HEK293T (cell line): ENCODE measurements at regions not wholly inside any gene's neighbourhood (a gene's known extent, or its start where the extent isn't known, plus 50 kb on each side); places are given as distances from the start of the nearest gene placed in this dataset.

ENCODE experiments used
- CTCF ChIA-PET: fragments of 350-600 bp; formaldehyde crosslinking; extraction: SDS; loops from one replicate; lab custom pipeline; 2021; ENCODE audit warnings: antibody characterized with exemption, inconsistent platforms; lab: Yijun Ruan, JAX
- POLR2A ChIA-PET: fragments of 350-600 bp; formaldehyde crosslinking; extraction: SDS; loops from one replicate; lab custom pipeline; 2020; ENCODE audit warnings: antibody characterized with exemption, inconsistent platforms; lab: Yijun Ruan, JAX
- DNase-seq: peaks from one replicate; pipeline ENCODE4 v3.0.0; 2012; ENCODE audit warnings: mixed read lengths; ENCODE audit errors: extremely low spot score
- ARNT ChIP-seq: fragments of 450-650 bp; IDR thresholded peaks from 2 replicates; pipeline ENCODE4 v1.6.1; 2017; ENCODE audit warnings: mild to moderate bottlenecking
- BHLHE40 ChIP-seq: fragments of 450-650 bp; IDR thresholded peaks from 2 replicates; pipeline ENCODE4 v1.6.1; 2016; ENCODE audit warnings: mild to moderate bottlenecking, moderate library complexity, borderline replicate concordance
- CTBP1 ChIP-seq: fragments of 450-650 bp; IDR thresholded peaks from 2 replicates; pipeline ENCODE4 v1.6.1; 2016; ENCODE audit warnings: borderline replicate concordance
- ELF4 ChIP-seq: fragments of 450-650 bp; IDR thresholded peaks from 2 replicates; pipeline ENCODE4 v1.6.1; 2017; ENCODE audit warnings: antibody characterized with exemption
- FOXA1 ChIP-seq: fragments of 450-650 bp; IDR thresholded peaks from 2 replicates; pipeline ENCODE4 v1.6.1; 2016; ENCODE audit warnings: mild to moderate bottlenecking
- FOXK2 ChIP-seq: fragments of 450-650 bp; IDR thresholded peaks from 2 replicates; pipeline ENCODE4 v1.6.1; 2016; ENCODE audit warnings: mild to moderate bottlenecking
- FOXM1 ChIP-seq: fragments of 450-650 bp; IDR thresholded peaks from 2 replicates; pipeline ENCODE4 v1.6.1; 2017; ENCODE audit warnings: mild to moderate bottlenecking, borderline replicate concordance
- HDGF ChIP-seq: fragments of 450-650 bp; IDR thresholded peaks from 2 replicates; pipeline ENCODE4 v1.6.1; 2017; ENCODE audit warnings: antibody characterized with exemption, borderline replicate concordance
- L3MBTL2 ChIP-seq: fragments of 450-650 bp; conservative IDR thresholded peaks from 2 replicates; pipeline ENCODE4 v1.6.1; 2016; ENCODE audit warnings: mild to moderate bottlenecking
- LEF1 ChIP-seq: fragments of 450-650 bp; IDR thresholded peaks from 2 replicates; pipeline ENCODE4 v1.6.1; 2017; ENCODE audit warnings: mild to moderate bottlenecking, borderline replicate concordance
- NFRKB ChIP-seq: fragments of 450-650 bp; IDR thresholded peaks from 2 replicates; pipeline ENCODE4 v1.6.1; 2016; ENCODE audit warnings: mild to moderate bottlenecking, moderate library complexity
- PKNOX1 ChIP-seq: fragments of 450-650 bp; IDR thresholded peaks from 2 replicates; pipeline ENCODE4 v1.6.1; 2016
- SP1 ChIP-seq: fragments of 450-650 bp; IDR thresholded peaks from 2 replicates; pipeline ENCODE4 v1.6.1; 2017
- SUZ12 ChIP-seq: fragments of 450-650 bp; IDR thresholded peaks from 2 replicates; pipeline ENCODE4 v1.6.1; 2016; ENCODE audit warnings: mild to moderate bottlenecking
- TARDBP ChIP-seq: fragments of 450-650 bp; IDR thresholded peaks from 2 replicates; pipeline ENCODE4 v1.6.1; 2016
- ZNF384 ChIP-seq: fragments of 450-650 bp; IDR thresholded peaks from 2 replicates; pipeline ENCODE4 v1.6.1; 2016

- ChIA-PET CTCF (no interaction called here), POLR2A (no interaction called here)
- DNase-seq: no peak
- TF ChIP-seq SUZ12 (no peak), TARDBP (no peak)
Observed at GRCh38 chr2:181805228-181806038, 86.1 kb upstream of the ITPRID2 start.

- TF ChIP-seq CTBP1: no peak
- TF ChIP-seq L3MBTL2: no peak
- TF ChIP-seq NFRKB: no peak
- POLR2A ChIA-PET: no interaction called here
- CTCF ChIA-PET: no interaction called here
- DNase-seq: no peak
Observed at GRCh38 chr2:181806039-181806392, 85.5 kb upstream of the ITPRID2 start.

- POLR2A ChIA-PET: no interaction called here
- CTCF ChIA-PET: no interaction called here
- DNase-seq: no peak
- TF ChIP-seq ELF4 (no peak), HDGF (no peak), FOXA1 (no peak)
Observed at GRCh38 chr2:181807526-181807925, 84.0 kb upstream of the ITPRID2 start.

GRCh38 chr2:181810823-181811695 lies 80.5 kb upstream of the ITPRID2 start:
- ChIA-PET CTCF (no interaction called here), POLR2A (no interaction called here)
- TF ChIP-seq ELF4 (no peak), CTBP1 (no peak), BHLHE40 (no peak), L3MBTL2 (no peak)
- no peak for DNase-seq

- ChIA-PET CTCF (no interaction called here), POLR2A (no interaction called here)
- no peak for DNase-seq
- TF ChIP-seq TARDBP (no peak), L3MBTL2 (no peak), FOXA1 (no peak), HDGF (no peak), SUZ12 (no peak), CTBP1 (no peak), ARNT (no peak), LEF1 (no peak), PKNOX1 (no peak), NFRKB (no peak), ELF4 (no peak), FOXM1 (no peak), SP1 (no peak), FOXK2 (no peak), BHLHE40 (no peak), ZNF384 (no peak)
Observed at GRCh38 chr2:181812106-181812743, 79.3 kb upstream of the ITPRID2 start.

GRCh38 chr2:181814057-181814491 lies 77.5 kb upstream of the ITPRID2 start:
- TF ChIP-seq ARNT (no peak), PKNOX1 (no peak), BHLHE40 (no peak), SP1 (no peak), NFRKB (no peak), SUZ12 (no peak), FOXA1 (no peak), FOXM1 (no peak), CTBP1 (no peak), FOXK2 (no peak)
- no peak for DNase-seq
- CTCF ChIA-PET: no interaction called here
- POLR2A ChIA-PET: no interaction called here

- ChIA-PET CTCF (no interaction called here), POLR2A (no interaction called here)
- TF ChIP-seq FOXM1: no peak
- TF ChIP-seq CTBP1: no peak
- TF ChIP-seq FOXA1: no peak
- no peak for TF ChIP-seq TARDBP
- DNase-seq: no peak
Observed at GRCh38 chr2:181817509-181817908, 74.0 kb upstream of the ITPRID2 start.
